HG03280 (cell line): ENCODE measurements at regions not wholly inside any gene's neighbourhood (a gene's known extent, or its start where the extent isn't known, plus 50 kb on each side); places are given as distances from the start of the nearest gene placed in this dataset.

Source experiments
- ATAC-seq: cut with Tn5 transposase; IDR thresholded peaks from one replicate; pipeline ENCODE4 v1.9.1; 2021; ENCODE audit warnings: mild to moderate bottlenecking, moderate library complexity; ENCODE audit not compliant: unreplicated experiment

DNA sequence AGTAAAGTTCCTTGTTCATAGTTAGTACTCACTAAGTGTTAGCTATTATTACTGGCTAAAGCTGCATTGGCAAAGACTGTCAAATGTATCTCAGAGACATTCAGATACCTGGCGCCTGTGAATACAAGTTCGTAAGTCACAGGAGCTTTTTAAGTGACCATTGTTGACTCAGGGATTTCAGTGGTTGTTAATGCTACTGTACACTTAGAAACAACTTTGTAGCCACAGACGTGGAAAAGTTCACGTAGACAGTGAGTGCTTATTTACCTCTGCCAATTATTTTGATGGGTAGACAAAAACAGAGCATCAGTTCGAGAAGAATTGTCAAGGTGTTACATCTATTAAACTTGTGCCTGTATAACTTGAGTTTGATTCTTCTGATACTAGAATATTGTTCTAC, 59.1 kb upstream of the RRP15 start:
- no peak for ATAC-seq
